EH (cell line): ENCODE measurements at regions not wholly inside any gene's neighbourhood (a gene's known extent, or its start where the extent isn't known, plus 50 kb on each side); places are given as distances from the start of the nearest gene placed in this dataset.
A peak's percentile ranks its signal among the peaks of the same experiment; 100 is the strongest.
"Not testable (repeated sequence)": the region's sequence is repeated elsewhere in the genome, so short reads cannot be mapped to it uniquely, and the experiment has no call there.

Source experiments
- DNase-seq: peaks from one replicate; pipeline ENCODE4 v3.0.0-alpha.2; 2015; ENCODE audit warnings: low read depth

- no peak for DNase-seq
Observed at GRCh38 chr3:194249323-194250097, 101.6 kb downstream of the CPN2 start.

- DNase-seq = peak; percentile 52
Observed at GRCh38 chr3:194250098-194251002, 100.8 kb downstream of the CPN2 start.

GRCh38 chr3:194251007-194251406 lies 100.1 kb downstream of the CPN2 start:
- no peak for DNase-seq

GRCh38 chr3:194251461-194251860 lies 99.7 kb downstream of the CPN2 start:
- no peak for DNase-seq

GRCh38 chr3:194251891-194252560 lies 99.1 kb downstream of the CPN2 start:
- DNase-seq = no peak

GRCh38 chr3:194253270-194253669 lies 97.9 kb downstream of the CPN2 start:
- no peak for DNase-seq

GRCh38 chr3:194254040-194254439 lies 97.1 kb downstream of the CPN2 start:
- DNase-seq = no peak

- no peak for DNase-seq
Observed at GRCh38 chr3:194255252-194256039, 95.7 kb downstream of the CPN2 start.

- no peak for DNase-seq
Observed at GRCh38 chr3:194256040-194256945, 94.8 kb downstream of the CPN2 start.

- DNase-seq = no peak
Observed at GRCh38 chr3:194257151-194257621, 93.9 kb downstream of the CPN2 start.

- DNase-seq = no peak
Observed at GRCh38 chr3:194257916-194258668, 93.0 kb downstream of the CPN2 start.

GRCh38 chr3:194259982-194260766 lies 91.0 kb downstream of the CPN2 start:
- no peak for DNase-seq

GRCh38 chr3:194261581-194262063 lies 89.5 kb downstream of the CPN2 start:
- DNase-seq = no peak

GRCh38 chr3:194262176-194262924 lies 88.8 kb downstream of the CPN2 start:
- DNase-seq = no peak

GRCh38 chr3:194262925-194263305 lies 88.2 kb downstream of the CPN2 start:
- no peak for DNase-seq

- DNase-seq = not testable (repeated sequence)
Observed at GRCh38 chr3:194264631-194265504, 86.3 kb downstream of the CPN2 start.

GRCh38 chr3:194265505-194265892 lies 85.6 kb downstream of the CPN2 start:
- DNase-seq = peak; percentile 83
